H9 (cell line): ENCODE measurements at regions not wholly inside any gene's neighbourhood (a gene's known extent, or its start where the extent isn't known, plus 50 kb on each side); places are given as distances from the start of the nearest gene placed in this dataset.

Experiments
- DNase-seq: peaks from one replicate; pipeline ENCODE4 v3.0.0-alpha.2; 2017
- H2AFZ ChIP-seq: one replicate; pipeline ENCODE4 v1.6.1; 2013; ENCODE audit warnings: mild to moderate bottlenecking, low read length, control low read depth, moderate library complexity
- H2AK5ac ChIP-seq: 2 replicates; pipeline ENCODE4 v1.6.1; 2013; ENCODE audit warnings: low read length, control low read depth, mixed read lengths; ENCODE audit not compliant: insufficient read length
- H2BK120ac ChIP-seq: one replicate; pipeline ENCODE4 v1.6.1; 2013; ENCODE audit warnings: low read depth, mild to moderate bottlenecking, low read length, control low read depth, inconsistent platforms; ENCODE audit not compliant: poor library complexity, severe bottlenecking
- H2BK12ac ChIP-seq: 2 replicates; pipeline ENCODE4 v1.6.1; 2013; ENCODE audit warnings: low read length, control low read depth, mixed read lengths, low read depth; ENCODE audit not compliant: insufficient read length
- H2BK15ac ChIP-seq: 2 replicates; pipeline ENCODE4 v1.6.1; 2013; ENCODE audit warnings: low read depth, low read length, control low read depth
- H2BK20ac ChIP-seq: one replicate; pipeline ENCODE4 v1.6.1; 2013; ENCODE audit warnings: low read depth, mild to moderate bottlenecking, low read length, control low read depth, inconsistent platforms; ENCODE audit not compliant: poor library complexity, severe bottlenecking
- H2BK5ac ChIP-seq: 2 replicates; pipeline ENCODE4 v1.6.1; 2013; ENCODE audit warnings: low read length, control low read depth, mixed read lengths; ENCODE audit not compliant: insufficient read length
- H3K14ac ChIP-seq: 2 replicates; pipeline ENCODE4 v1.6.1; 2013; ENCODE audit warnings: low read length, control low read depth; ENCODE audit not compliant: insufficient read depth
- H3K18ac ChIP-seq: 2 replicates; pipeline ENCODE4 v1.6.1; 2013; ENCODE audit warnings: low read depth, mild to moderate bottlenecking, mixed read lengths, low read length, control low read depth; ENCODE audit not compliant: insufficient read length
- H3K23ac ChIP-seq: 2 replicates; pipeline ENCODE4 v1.6.1; 2013; ENCODE audit warnings: low read length, control low read depth, mixed read lengths, low read depth; ENCODE audit not compliant: insufficient read length
- H3K23me2 ChIP-seq: 2 replicates; pipeline ENCODE4 v1.6.1; 2013; ENCODE audit warnings: low read depth, mild to moderate bottlenecking, mixed read lengths, low read length, control low read depth; ENCODE audit not compliant: insufficient read length, poor library complexity, severe bottlenecking
- H3K27ac ChIP-seq: 2 replicates; pipeline ENCODE4 v1.5.1; 2013; ENCODE audit warnings: low read length, control low read depth, mixed read lengths, low read depth; ENCODE audit not compliant: insufficient read length
- H3K27me3 ChIP-seq: 2 replicates; pipeline ENCODE4 v1.6.1; 2013; ENCODE audit warnings: low read length, control low read depth, inconsistent platforms; ENCODE audit not compliant: insufficient read depth
- H3K4ac ChIP-seq: 2 replicates; pipeline ENCODE4 v1.6.1; 2013; ENCODE audit warnings: low read depth, mild to moderate bottlenecking, control low read depth, inconsistent platforms, low read length, moderate library complexity
- H3K4me1 ChIP-seq: 2 replicates; pipeline ENCODE4 v1.6.1; 2013; ENCODE audit warnings: low read length, control low read depth, inconsistent platforms; ENCODE audit not compliant: insufficient read depth
- H3K4me2 ChIP-seq: 2 replicates; pipeline ENCODE4 v1.6.1; 2013; ENCODE audit warnings: low read length, control low read depth, mixed read lengths; ENCODE audit not compliant: insufficient read length, insufficient read depth
- H3K56ac ChIP-seq: 2 replicates; pipeline ENCODE4 v1.6.1; 2013; ENCODE audit warnings: low read depth, mild to moderate bottlenecking, mixed read lengths, low read length, control low read depth; ENCODE audit not compliant: insufficient read length
- H3K79me1 ChIP-seq: 2 replicates; pipeline ENCODE4 v1.6.1; 2013; ENCODE audit warnings: low read depth, mild to moderate bottlenecking, moderate library complexity, low read length, control low read depth, inconsistent platforms; ENCODE audit not compliant: insufficient read depth, poor library complexity, severe bottlenecking
- H3K79me2 ChIP-seq: 2 replicates; pipeline ENCODE4 v1.6.1; 2013; ENCODE audit warnings: low read length, control low read depth, inconsistent platforms; ENCODE audit not compliant: insufficient read depth
- H3K9ac ChIP-seq: 2 replicates; pipeline ENCODE4 v1.6.1; 2013; ENCODE audit warnings: low read length, control low read depth, mixed read lengths; ENCODE audit not compliant: insufficient read length; ENCODE audit errors: extremely low read depth
- H3K9me3 ChIP-seq: one replicate; pipeline ENCODE4 v1.6.1; 2013; ENCODE audit warnings: low read depth, low read length, inconsistent platforms; ENCODE audit not compliant: control insufficient read depth
- H3T11ph ChIP-seq: one replicate; pipeline ENCODE4 v1.6.1; 2013; ENCODE audit warnings: mild to moderate bottlenecking, low read length, control low read depth, inconsistent platforms
- H4K20me1 ChIP-seq: one replicate; pipeline ENCODE4 v1.6.1; 2013; ENCODE audit not compliant: control insufficient read depth, insufficient read length, insufficient read depth
- H4K5ac ChIP-seq: 2 replicates; pipeline ENCODE4 v1.6.1; 2013; ENCODE audit warnings: low read depth, mild to moderate bottlenecking, mixed read lengths, low read length, control low read depth; ENCODE audit not compliant: insufficient read length
- H4K8ac ChIP-seq: replicated peaks from 2 replicates; pipeline ENCODE4 v1.6.1; 2013; ENCODE audit warnings: low read length, control low read depth, mixed read lengths, low read depth; ENCODE audit not compliant: insufficient read length
- H4K91ac ChIP-seq: 2 replicates; pipeline ENCODE4 v1.6.1; 2013; ENCODE audit warnings: low read depth, mild to moderate bottlenecking, moderate library complexity, mixed read lengths, low read length, control low read depth; ENCODE audit not compliant: insufficient read length
- H3K27ac Mint-ChIP-seq, 3 experiments: 2 replicates in 2 of 3; 3 replicates in 1 of 3; pipeline ENCODE4 v1.8.0; 2020 to 2021; ENCODE audit warnings: mixed read lengths in 3 of 3, mild to moderate bottlenecking in 1 of 3, moderate library complexity in 1 of 3
- H3K27me3 Mint-ChIP-seq: 2 replicates; pipeline ENCODE4 v1.8.0; 2021; ENCODE audit warnings: low read depth, mild to moderate bottlenecking, moderate library complexity, mixed read lengths
- H3K36me3 Mint-ChIP-seq, 3 experiments: 2 replicates in 2 of 3; 3 replicates in 1 of 3; pipeline ENCODE4 v1.8.0; 2020 to 2021; ENCODE audit warnings: low read depth in 3 of 3, mixed read lengths in 3 of 3; ENCODE audit not compliant: insufficient read depth in 1 of 3
- H3K4me1 Mint-ChIP-seq, 2 experiments: 2 replicates each; pipeline ENCODE4 v1.8.0; 2020; ENCODE audit warnings: mixed read lengths in 2 of 2
- H3K4me3 Mint-ChIP-seq, 2 experiments: 2 replicates in 1 of 2; 3 replicates in 1 of 2; pipeline ENCODE4 v1.8.0; 2020 to 2021; ENCODE audit warnings: mild to moderate bottlenecking in 2 of 2, mixed read lengths in 2 of 2, moderate library complexity in 1 of 2
- H3K9me3 Mint-ChIP-seq, 2 experiments: 2 replicates in 1 of 2; 3 replicates in 1 of 2; pipeline ENCODE4 v1.8.0; 2020; ENCODE audit warnings: mild to moderate bottlenecking in 2 of 2, mixed read lengths in 2 of 2, moderate library complexity in 1 of 2
- WGBS: extraction: QIAGEN DNeasy Blood & Tissue Kit; methylation state at CpG from one replicate; pipeline ENCODE4 v1.1.7; 2013; ENCODE audit warnings: missing lambda C conversion rate, low lambda C conversion rate, mixed read lengths; ENCODE audit not compliant: insufficient read length; ENCODE audit errors: extremely low coverage; 5-methylcytosine and 5-hydroxymethylcytosine counted together
- TF ChIP-seq, protein P1 (sequence below): fragments of 200-600 bp; sonication (generic); conservative IDR thresholded peaks from 3 replicates; pipeline ENCODE4 v1.8.0; 2021; ENCODE audit warnings: antibody characterized with exemption, mild to moderate bottlenecking

DNA sequence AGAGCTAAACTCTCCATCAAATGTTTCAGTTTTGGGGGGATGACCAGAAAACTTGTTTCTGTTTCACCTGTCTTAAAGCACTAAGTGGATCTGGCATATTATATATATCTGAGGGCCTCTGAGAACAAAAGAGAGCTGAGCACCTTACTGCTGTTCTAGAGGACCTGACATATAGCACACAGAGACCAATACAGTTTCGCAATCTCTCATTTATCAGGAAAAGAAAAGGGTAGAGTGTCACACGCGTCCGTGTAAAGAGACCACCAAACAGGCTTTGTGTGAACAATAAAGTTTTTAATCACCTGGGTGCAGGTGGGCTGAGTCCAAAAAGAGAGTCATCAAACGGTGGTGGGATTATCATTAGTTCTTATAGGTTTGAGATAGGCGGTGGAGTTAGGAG, 434.5 kb upstream of the KCND2 start:
- no peak for DNase-seq
- H3K4ac ChIP-seq, result no peak overlapping the region
- H3K9me3 ChIP-seq, result no peaks in the 10 kb centered on the region
- H2BK120ac ChIP-seq, result no peak overlapping the region
- TF ChIP-seq, protein P1, sequence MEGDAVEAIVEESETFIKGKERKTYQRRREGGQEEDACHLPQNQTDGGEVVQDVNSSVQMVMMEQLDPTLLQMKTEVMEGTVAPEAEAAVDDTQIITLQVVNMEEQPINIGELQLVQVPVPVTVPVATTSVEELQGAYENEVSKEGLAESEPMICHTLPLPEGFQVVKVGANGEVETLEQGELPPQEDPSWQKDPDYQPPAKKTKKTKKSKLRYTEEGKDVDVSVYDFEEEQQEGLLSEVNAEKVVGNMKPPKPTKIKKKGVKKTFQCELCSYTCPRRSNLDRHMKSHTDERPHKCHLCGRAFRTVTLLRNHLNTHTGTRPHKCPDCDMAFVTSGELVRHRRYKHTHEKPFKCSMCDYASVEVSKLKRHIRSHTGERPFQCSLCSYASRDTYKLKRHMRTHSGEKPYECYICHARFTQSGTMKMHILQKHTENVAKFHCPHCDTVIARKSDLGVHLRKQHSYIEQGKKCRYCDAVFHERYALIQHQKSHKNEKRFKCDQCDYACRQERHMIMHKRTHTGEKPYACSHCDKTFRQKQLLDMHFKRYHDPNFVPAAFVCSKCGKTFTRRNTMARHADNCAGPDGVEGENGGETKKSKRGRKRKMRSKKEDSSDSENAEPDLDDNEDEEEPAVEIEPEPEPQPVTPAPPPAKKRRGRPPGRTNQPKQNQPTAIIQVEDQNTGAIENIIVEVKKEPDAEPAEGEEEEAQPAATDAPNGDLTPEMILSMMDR, result no peak
- H3K14ac ChIP-seq, result no peak overlapping the region
- H2BK15ac ChIP-seq, result no peak overlapping the region
- Mint-ChIP-seq H3K4me3 (no peak overlapping the region), H3K9me3 (peaks cover 8 to 26% of the 10 kb centered on the region in 2 experiments; a peak in 4 of 5 replicates), H3K36me3 (peaks cover 6 to 20% (median 12%) of the 10 kb centered on the region in 3 experiments), H3K4me1 (peaks cover 19% of the 10 kb centered on the region in 2 experiments), H3K27ac (no peak overlapping the region), H3K27me3 (no peaks in the 10 kb centered on the region; the same call in 1 of the 2 replicates)
- no peaks in the 10 kb centered on the region; the same call in 1 of the 2 replicates for H3K4me1 ChIP-seq
- no peaks in the 10 kb centered on the region for H3K23me2 ChIP-seq
- no peaks in the 10 kb centered on the region for H4K20me1 ChIP-seq
- no peak overlapping the region for H4K5ac ChIP-seq
- H3K23ac ChIP-seq, result no peak overlapping the region
- H3K18ac ChIP-seq, result no peak overlapping the region
- no peak overlapping the region for H3K27ac ChIP-seq
- no peak overlapping the region for H2BK20ac ChIP-seq
- no peak overlapping the region for H2BK5ac ChIP-seq
- no peaks in the 10 kb centered on the region for H3K79me1 ChIP-seq
- no peak overlapping the region for H3K9ac ChIP-seq
- H3K56ac ChIP-seq, result no peak overlapping the region
- H4K91ac ChIP-seq, result no peak overlapping the region
- no peak overlapping the region for H2AK5ac ChIP-seq
- H3K79me2 ChIP-seq, result no peaks in the 10 kb centered on the region
- WGBS, result no CpG with 5 or more reads among the region's 6 CpGs
- no peak overlapping the region for H2BK12ac ChIP-seq
- no peak overlapping the region for H4K8ac ChIP-seq
- H3K4me2 ChIP-seq, result no peak overlapping the region
- H3T11ph ChIP-seq, result no peak overlapping the region
- no peak overlapping the region for H2AFZ ChIP-seq
- H3K27me3 ChIP-seq, result no peaks in the 10 kb centered on the region
